Large intestine (tissue), 3 donors: ENCODE measurements at regions not wholly inside any gene's neighbourhood (a gene's known extent, or its start where the extent isn't known, plus 50 kb on each side); places are given as distances from the start of the nearest gene placed in this dataset.
"Not testable (repeated sequence)": the region's sequence is repeated elsewhere in the genome, so short reads cannot be mapped to it uniquely, and the experiment has no call there.

Source experiments
- DNase-seq, 2 donors: peaks; one replicate each; pipeline versions ENCODE4 v3.0.0 to v3.0.0-alpha.2; 2013
- H3K27ac ChIP-seq: one replicate; pipeline ENCODE4 v1.5.1; 2013; ENCODE audit warnings: low read length
- H3K27me3 ChIP-seq: 2 replicates; pipeline ENCODE4 v1.6.1; 2013; ENCODE audit warnings: low read length; ENCODE audit not compliant: control insufficient read depth, insufficient read depth
- H3K36me3 ChIP-seq: 2 replicates; pipeline ENCODE4 v1.6.1; 2013; ENCODE audit warnings: low read length; ENCODE audit not compliant: control insufficient read depth, insufficient read depth
- H3K4me1 ChIP-seq: one replicate; pipeline ENCODE4 v1.6.1; 2013; ENCODE audit warnings: low read length; ENCODE audit not compliant: control insufficient read depth, insufficient read depth
- H3K4me3 ChIP-seq: one replicate; pipeline ENCODE4 v1.5.1; 2013; ENCODE audit warnings: low read length
- H3K9me3 ChIP-seq: one replicate; pipeline ENCODE4 v1.6.1; 2013; ENCODE audit warnings: mild to moderate bottlenecking, low read depth, low read length, moderate library complexity; ENCODE audit not compliant: control insufficient read depth
- WGBS: methylation state at CpG from one replicate; pipeline ENCODE4 v1.1.5; 2013; ENCODE audit warnings: low lambda C conversion rate; ENCODE audit not compliant: insufficient coverage; 5-methylcytosine and 5-hydroxymethylcytosine counted together

GRCh38 chr15:96126859-96127258, 203.6 kb upstream of the NR2F2 start:
- Histone ChIP-seq H3K27ac (no peak overlapping the region), H3K27me3 (no peaks in the 10 kb centered on the region), H3K36me3 (no peaks in the 10 kb centered on the region), H3K9me3 (no peaks in the 10 kb centered on the region), H3K4me3 (no peak overlapping the region), H3K4me1 (peaks cover 10% of the 10 kb centered on the region)
- no peak for DNase-seq
- no CpG with 5 or more reads among the region's 5 CpGs for WGBS

GRCh38 chr15:96130734-96131133, 199.8 kb upstream of the NR2F2 start:
- no peaks in the 10 kb centered on the region for H3K4me1 ChIP-seq
- no peaks in the 10 kb centered on the region for H3K9me3 ChIP-seq
- no peaks in the 10 kb centered on the region for H3K27me3 ChIP-seq
- DNase-seq, result no peak
- H3K4me3 ChIP-seq, result no peak overlapping the region
- H3K36me3 ChIP-seq, result no peaks in the 10 kb centered on the region
- no peak overlapping the region for H3K27ac ChIP-seq
- WGBS, result no CpG with 5 or more reads among the region's 1 CpG

- Histone ChIP-seq H3K27me3 (no peaks in the 10 kb centered on the region), H3K27ac (no peak overlapping the region), H3K9me3 (no peaks in the 10 kb centered on the region), H3K4me3 (no peak overlapping the region), H3K4me1 (no peaks in the 10 kb centered on the region), H3K36me3 (no peaks in the 10 kb centered on the region)
- no peak for DNase-seq
- 100% methylated on average over 1 of the region's 1 CpG for WGBS
These were observed 198.4 kb upstream of the NR2F2 start for GRCh38 chr15:96132126-96132525.

- DNase-seq, result no peak
- H3K4me1 ChIP-seq, result no peaks in the 10 kb centered on the region
- H3K9me3 ChIP-seq, result no peaks in the 10 kb centered on the region
- no peak overlapping the region for H3K27ac ChIP-seq
- H3K4me3 ChIP-seq, result no peak overlapping the region
- WGBS, result 100% methylated on average over 1 of the region's 36 CpGs
- H3K27me3 ChIP-seq, result no peaks in the 10 kb centered on the region
- no peaks in the 10 kb centered on the region for H3K36me3 ChIP-seq
These were observed 195.1 kb upstream of the NR2F2 start for GRCh38 chr15:96135166-96136093.

- Histone ChIP-seq H3K27me3 (no peaks in the 10 kb centered on the region), H3K36me3 (no peaks in the 10 kb centered on the region), H3K4me3 (no peak overlapping the region), H3K9me3 (no peaks in the 10 kb centered on the region), H3K27ac (no peak overlapping the region), H3K4me1 (no peaks in the 10 kb centered on the region)
- DNase-seq, result no peak
These were observed 191.5 kb upstream of the NR2F2 start for GRCh38 chr15:96138985-96139384.

- no peak overlapping the region for H3K4me3 ChIP-seq
- no peaks in the 10 kb centered on the region for H3K36me3 ChIP-seq
- no peak for DNase-seq
- H3K4me1 ChIP-seq, result no peaks in the 10 kb centered on the region
- no peaks in the 10 kb centered on the region for H3K9me3 ChIP-seq
- no peaks in the 10 kb centered on the region for H3K27me3 ChIP-seq
- no peak overlapping the region for H3K27ac ChIP-seq
- WGBS, result 76% methylated on average over 3 of the region's 5 CpGs
These were observed 188.0 kb upstream of the NR2F2 start for GRCh38 chr15:96142498-96142897.

- no peaks in the 10 kb centered on the region for H3K4me1 ChIP-seq
- DNase-seq, result no peak
- H3K4me3 ChIP-seq, result no peak overlapping the region
- WGBS, result 67% methylated on average over 1 of the region's 2 CpGs
- no peak overlapping the region for H3K27ac ChIP-seq
- H3K27me3 ChIP-seq, result no peaks in the 10 kb centered on the region
- no peaks in the 10 kb centered on the region for H3K9me3 ChIP-seq
- no peaks in the 10 kb centered on the region for H3K36me3 ChIP-seq
These were observed 185.8 kb upstream of the NR2F2 start for GRCh38 chr15:96144734-96145133.

GRCh38 chr15:96146726-96147125, 183.8 kb upstream of the NR2F2 start:
- H3K27ac ChIP-seq, result no peak overlapping the region
- DNase-seq, result no peak
- 100% methylated on average over 2 of the region's 6 CpGs for WGBS

GRCh38 chr15:96147267-96147666, 183.2 kb upstream of the NR2F2 start:
- H3K4me3 ChIP-seq, result no peak overlapping the region
- H3K27me3 ChIP-seq, result no peaks in the 10 kb centered on the region
- WGBS, result no CpG with 5 or more reads among the region's 3 CpGs
- no peaks in the 10 kb centered on the region for H3K9me3 ChIP-seq
- H3K36me3 ChIP-seq, result no peaks in the 10 kb centered on the region
- no peak for DNase-seq
- no peaks in the 10 kb centered on the region for H3K4me1 ChIP-seq
- no peak overlapping the region for H3K27ac ChIP-seq

More at GRCh38 chr15:96146726-96147125, 183.8 kb upstream of the NR2F2 start:
- H3K9me3 ChIP-seq, result no peaks in the 10 kb centered on the region
- no peak overlapping the region for H3K4me3 ChIP-seq
- H3K27me3 ChIP-seq, result no peaks in the 10 kb centered on the region
- H3K4me1 ChIP-seq, result no peaks in the 10 kb centered on the region
- H3K36me3 ChIP-seq, result no peaks in the 10 kb centered on the region

GRCh38 chr15:96150254-96150653, 180.2 kb upstream of the NR2F2 start:
- WGBS, result 77% methylated on average over 3 of the region's 7 CpGs
- no peak overlapping the region for H3K27ac ChIP-seq
- H3K27me3 ChIP-seq, result no peaks in the 10 kb centered on the region
- no peaks in the 10 kb centered on the region for H3K4me1 ChIP-seq
- no peak overlapping the region for H3K4me3 ChIP-seq
- H3K36me3 ChIP-seq, result no peaks in the 10 kb centered on the region
- H3K9me3 ChIP-seq, result no peaks in the 10 kb centered on the region
- no peak for DNase-seq

GRCh38 chr15:96151749-96152148, 178.8 kb upstream of the NR2F2 start:
- not testable (repeated sequence) for H3K4me1 ChIP-seq, DNase-seq, H3K27me3 ChIP-seq, H3K27ac ChIP-seq, H3K4me3 ChIP-seq, H3K9me3 ChIP-seq, H3K36me3 ChIP-seq
- WGBS, result 93% methylated on average over 2 of the region's 8 CpGs
